HG03039 (cell line): ENCODE measurements at regions not wholly inside any gene's neighbourhood (a gene's known extent, or its start where the extent isn't known, plus 50 kb on each side); places are given as distances from the start of the nearest gene placed in this dataset.

ENCODE experiments used
- ATAC-seq: cut with Tn5 transposase; IDR thresholded peaks from one replicate; pipeline ENCODE4 v1.9.1; 2021; ENCODE audit warnings: mild to moderate bottlenecking, moderate library complexity; ENCODE audit not compliant: unreplicated experiment

GRCh38 chr18:73485166-73485565 lies 617.4 kb upstream of the NETO1 start:
- no peak for ATAC-seq

DNA sequence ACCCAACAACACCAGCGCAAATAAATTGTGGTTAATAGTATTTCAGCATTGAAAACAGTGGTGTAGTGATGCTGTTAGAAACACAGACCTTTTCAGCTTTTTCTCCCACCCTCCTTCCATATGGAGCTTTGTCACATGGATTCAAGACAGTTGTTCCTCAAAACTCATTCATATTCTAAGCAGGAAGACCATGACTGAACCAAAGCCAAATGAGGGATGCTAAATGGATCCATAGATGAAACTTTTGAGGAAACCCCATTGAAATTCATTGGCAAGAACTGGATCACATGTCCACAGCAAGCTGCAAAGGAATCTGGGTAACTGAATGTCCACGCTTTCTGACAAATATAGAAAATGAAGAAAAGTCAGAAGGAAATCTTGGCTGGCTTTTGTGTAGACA lies 615.1 kb upstream of the NETO1 start:
- ATAC-seq: no peak

DNA sequence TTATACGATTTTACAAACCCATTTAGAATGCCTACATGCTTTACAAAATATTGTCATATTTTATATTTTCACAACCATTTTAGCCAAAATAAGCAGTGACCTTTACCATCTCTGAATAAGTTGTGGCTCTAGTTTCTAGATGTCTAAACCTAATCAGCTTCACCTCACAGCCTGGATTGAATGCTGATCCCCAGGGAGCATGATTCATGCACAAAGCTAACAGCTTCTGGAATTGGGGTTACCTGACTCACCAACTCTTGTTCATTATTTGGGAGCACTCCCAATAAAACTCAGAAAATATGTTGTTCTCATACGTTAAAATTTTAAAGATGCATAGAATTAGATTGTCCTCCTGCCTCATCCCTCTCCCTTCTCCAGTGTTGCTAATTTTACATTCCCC lies 611.7 kb upstream of the NETO1 start:
- no peak for ATAC-seq

- ATAC-seq: no peak
Observed at GRCh38 chr18:73478191-73478590, 610.4 kb upstream of the NETO1 start.

DNA sequence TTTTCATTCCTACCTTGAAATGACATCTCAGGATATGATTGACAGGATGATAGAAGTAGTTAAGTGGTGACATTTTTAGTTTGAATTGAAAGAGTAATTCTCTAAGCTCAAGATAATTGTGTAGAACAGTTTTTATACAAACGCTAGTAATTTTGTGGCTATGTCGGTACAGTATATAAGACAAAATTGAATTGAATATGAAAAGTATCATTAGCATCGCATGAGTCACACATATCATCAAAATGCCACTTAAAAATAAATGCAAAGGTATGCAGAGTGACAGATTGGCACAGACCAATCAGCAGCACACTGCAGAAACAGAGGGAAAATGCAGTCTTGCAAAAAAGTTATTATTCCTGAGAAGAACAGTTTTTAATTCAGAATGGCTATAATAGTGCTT lies 608.2 kb upstream of the NETO1 start:
- ATAC-seq: no peak

DNA sequence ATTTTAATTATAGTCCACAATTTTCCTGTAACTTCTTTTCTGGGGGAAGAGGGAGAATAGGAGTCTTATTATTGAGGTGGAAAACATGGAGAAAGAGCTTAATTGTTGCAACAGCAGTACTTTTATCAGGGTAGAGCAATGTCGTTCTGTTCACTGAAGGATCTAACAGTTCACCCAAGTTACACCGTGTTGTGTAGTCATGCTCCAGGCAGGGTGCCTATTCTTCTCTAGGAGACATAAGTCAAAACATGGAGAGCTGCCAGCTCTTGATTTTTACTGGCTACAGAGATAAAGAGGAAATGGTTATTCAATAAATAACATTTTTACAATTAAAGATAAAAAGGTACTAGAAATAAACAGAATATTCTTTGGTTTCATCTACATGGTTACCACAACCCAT lies 594.3 kb upstream of the NETO1 start:
- no peak for ATAC-seq

GRCh38 chr18:73461780-73462059 lies 593.9 kb upstream of the NETO1 start:
- no peak for ATAC-seq

GRCh38 chr18:73461038-73461779 lies 593.4 kb upstream of the NETO1 start:
- no peak for ATAC-seq

GRCh38 chr18:73458186-73458964 lies 590.6 kb upstream of the NETO1 start:
- ATAC-seq: no peak

- ATAC-seq: no peak
Observed at GRCh38 chr18:73456643-73457042, 588.9 kb upstream of the NETO1 start.

DNA sequence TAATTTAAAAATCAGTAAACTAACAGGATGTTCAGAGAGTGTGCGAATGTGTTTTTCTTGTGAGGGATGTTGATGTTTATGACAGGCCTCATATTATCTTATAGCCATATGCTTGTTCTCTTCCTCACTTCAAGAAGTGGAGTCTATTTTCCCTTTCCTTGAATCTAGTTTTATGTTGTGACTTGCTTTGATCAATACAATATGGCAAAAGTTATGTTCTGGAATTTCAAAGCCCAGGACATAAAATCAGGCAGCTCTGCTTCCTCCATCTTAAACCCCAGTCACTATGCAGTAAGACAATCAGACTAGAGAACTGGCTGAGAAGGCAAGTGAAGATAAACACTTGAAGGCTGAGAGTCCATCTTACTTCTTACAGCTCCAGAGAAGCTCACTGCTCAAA lies 585.1 kb upstream of the NETO1 start:
- no peak for ATAC-seq

GRCh38 chr18:73446502-73446901 lies 578.7 kb upstream of the NETO1 start:
- no peak for ATAC-seq

GRCh38 chr18:73431620-73432019 lies 563.8 kb upstream of the NETO1 start:
- no peak for ATAC-seq

DNA sequence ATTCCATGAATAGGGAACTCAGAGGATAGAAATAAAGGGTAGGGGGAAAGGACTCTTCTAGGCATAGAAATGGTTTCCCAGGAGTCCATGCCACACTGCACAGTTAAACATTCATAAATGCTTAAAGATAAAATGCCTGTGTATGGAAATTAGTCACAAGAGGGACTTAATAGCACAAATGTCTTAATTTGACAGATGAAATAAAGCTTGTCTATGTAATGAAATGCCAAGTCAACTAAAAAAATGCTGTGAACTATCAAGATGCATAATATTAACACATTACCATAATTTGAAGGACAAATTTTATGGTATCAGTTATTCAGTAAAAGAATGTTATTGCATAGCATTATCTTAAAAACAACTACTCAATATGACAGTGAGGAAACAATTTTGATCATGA lies 553.2 kb upstream of the NETO1 start:
- no peak for ATAC-seq

GRCh38 chr18:73419531-73419930 lies 551.7 kb upstream of the NETO1 start:
- no peak for ATAC-seq

GRCh38 chr18:73414598-73414997 lies 546.8 kb upstream of the NETO1 start:
- ATAC-seq: no peak

DNA sequence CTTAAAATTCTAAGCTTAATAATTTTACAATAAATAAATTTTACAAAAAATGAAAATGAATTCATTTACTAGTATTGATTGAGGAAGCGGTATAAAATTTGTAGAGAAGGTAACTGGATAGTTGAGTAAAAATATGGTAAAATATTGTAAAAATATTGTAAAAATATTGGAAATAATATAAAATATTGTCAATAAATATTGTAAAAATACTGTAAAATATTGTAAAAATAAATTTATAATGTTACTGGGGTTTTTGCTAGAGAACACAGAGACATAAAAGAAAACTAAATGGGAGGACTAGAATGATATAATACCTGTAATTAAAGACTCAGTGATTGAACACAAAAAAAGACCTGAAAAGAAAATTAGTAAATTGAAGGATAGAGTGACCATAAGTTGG lies 546.3 kb upstream of the NETO1 start:
- ATAC-seq: no peak

DNA sequence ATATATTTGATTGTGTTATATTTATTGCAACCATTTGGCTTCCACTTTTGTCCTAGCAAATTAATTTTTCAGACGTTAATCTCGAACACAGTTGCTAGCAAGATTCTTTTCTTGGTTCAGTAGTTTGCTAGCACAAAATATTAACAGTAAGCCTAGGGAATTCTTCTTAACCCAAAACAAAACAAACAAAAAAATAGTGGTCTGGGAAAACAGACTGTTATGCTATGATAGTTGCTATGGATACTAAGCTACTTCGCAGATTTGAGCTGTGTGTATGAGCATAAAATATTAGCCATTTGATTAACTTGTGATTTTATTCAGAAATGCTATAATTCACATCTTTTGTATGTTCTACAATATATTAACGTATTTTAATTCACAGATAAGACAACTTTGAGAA lies 541.5 kb upstream of the NETO1 start:
- no peak for ATAC-seq

DNA sequence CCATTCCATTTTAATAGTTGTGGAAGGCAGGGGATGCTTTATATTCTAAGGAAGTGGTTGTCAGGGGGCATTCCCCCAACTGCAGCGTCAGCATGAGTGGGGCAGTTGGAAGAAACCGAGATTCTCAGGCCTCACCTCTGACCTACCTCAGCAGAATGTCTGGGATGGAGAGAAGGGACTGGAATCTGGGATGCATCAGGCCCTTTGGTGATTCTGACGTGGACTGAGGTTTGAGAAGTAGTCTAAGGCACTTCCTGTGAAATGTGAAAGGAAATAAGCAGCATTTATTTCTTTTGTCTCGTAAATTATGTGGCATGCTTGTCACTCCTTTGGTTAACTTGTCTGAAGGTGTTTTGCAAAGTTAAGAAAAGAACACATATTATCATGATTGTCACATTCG lies 540.7 kb upstream of the NETO1 start:
- no peak for ATAC-seq

DNA sequence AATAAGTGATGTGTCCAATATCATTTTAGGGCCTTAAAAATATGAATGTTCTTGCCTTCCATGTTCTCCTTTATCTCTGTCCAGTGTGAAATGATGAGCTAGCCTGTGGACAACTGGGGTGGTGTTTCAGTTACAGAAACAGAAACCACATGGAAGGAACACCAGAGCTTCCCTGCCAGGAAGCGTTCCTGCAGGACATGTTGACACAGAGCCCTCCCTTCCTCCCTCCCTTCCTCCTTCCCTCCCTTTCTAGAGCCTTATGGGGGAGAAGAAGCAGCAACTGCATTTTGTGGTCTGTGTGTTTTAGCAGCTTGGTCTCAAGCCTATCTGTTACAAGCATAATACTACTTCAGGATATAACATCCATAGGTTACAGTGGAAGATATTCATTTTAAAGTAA lies 539.7 kb upstream of the NETO1 start:
- ATAC-seq: no peak

DNA sequence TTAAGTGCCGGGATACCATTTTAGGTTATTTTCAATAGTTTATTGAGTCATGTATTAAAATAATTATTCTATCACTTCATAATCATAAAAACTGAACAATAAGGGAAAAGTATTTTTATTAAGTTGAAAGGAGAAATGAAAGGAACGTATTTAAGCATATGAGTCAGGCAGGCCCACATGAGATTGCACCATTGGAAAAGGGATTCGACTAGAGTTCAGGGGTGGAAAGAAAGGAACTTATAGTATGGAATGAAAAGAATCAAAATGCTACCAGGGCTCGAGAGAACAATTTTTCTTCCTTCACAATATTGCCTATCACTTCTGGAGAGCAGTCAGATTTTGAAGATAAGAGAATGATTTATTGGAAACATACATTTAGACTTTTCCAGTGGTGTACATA lies 516.5 kb upstream of the NETO1 start:
- no peak for ATAC-seq

DNA sequence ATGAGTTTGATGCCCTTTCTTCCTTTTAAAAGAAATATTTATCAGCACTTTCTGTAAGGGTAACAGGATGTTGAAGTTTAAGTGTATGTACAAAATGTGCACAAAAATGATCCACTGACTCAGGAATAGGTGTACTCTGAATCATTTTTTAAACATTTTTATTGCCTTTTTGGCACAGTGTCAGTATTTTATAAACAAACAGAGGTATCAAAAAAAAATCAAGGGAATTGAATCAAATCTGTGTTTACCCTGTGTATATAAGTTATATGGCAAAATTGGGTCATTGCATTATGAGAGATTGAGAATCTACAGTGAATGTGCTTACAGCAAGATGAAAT lies 513.9 kb upstream of the NETO1 start:
- no peak for ATAC-seq
